Esophagus mucosa (tissue), 1 donor: ENCODE measurements at regions not wholly inside any gene's neighbourhood (a gene's known extent, or its start where the extent isn't known, plus 50 kb on each side); places are given as distances from the start of the nearest gene placed in this dataset.

ENCODE experiments used
- ATAC-seq: fragments of 200-7000 bp; cut with Tn5 transposase; one replicate; pipeline ENCODE4 v1.9.1; 2020
- donor health status: DM: yes; HTN: yes; CAD: no.

GRCh38 chr7:13496976-13497375 is 492.5 kb downstream of the ETV1 start:
- no peak for ATAC-seq

GRCh38 chr7:13508586-13508985 is 480.9 kb downstream of the ETV1 start:
- ATAC-seq, result no peak

- no peak for ATAC-seq
Observed at GRCh38 chr7:13518738-13519137, 470.7 kb downstream of the ETV1 start.

- no peak for ATAC-seq
Observed at GRCh38 chr7:13524076-13524475, 465.4 kb downstream of the ETV1 start.

GRCh38 chr7:13532028-13532753 is 457.3 kb downstream of the ETV1 start:
- no peak for ATAC-seq

- ATAC-seq, result peak; percentile 62
Observed at GRCh38 chr7:13538669-13539068, 450.8 kb downstream of the ETV1 start.

GRCh38 chr7:13540429-13540828 is 449.0 kb downstream of the ETV1 start:
- no peak for ATAC-seq

- no peak for ATAC-seq
Observed at GRCh38 chr7:13541326-13541725, 448.1 kb downstream of the ETV1 start.

GRCh38 chr7:13542451-13542850 is 447.0 kb downstream of the ETV1 start:
- ATAC-seq, result no peak

GRCh38 chr7:13551503-13551902 is 438.0 kb downstream of the ETV1 start:
- ATAC-seq, result no peak

GRCh38 chr7:13560441-13560840 is 429.0 kb downstream of the ETV1 start:
- ATAC-seq, result no peak

GRCh38 chr7:13563257-13563656 is 426.2 kb downstream of the ETV1 start:
- ATAC-seq, result no peak

GRCh38 chr7:13563680-13564079 is 425.8 kb downstream of the ETV1 start:
- ATAC-seq, result no peak

- ATAC-seq, result no peak
Observed at GRCh38 chr7:13577566-13578145, 411.8 kb downstream of the ETV1 start.

- no peak for ATAC-seq
Observed at GRCh38 chr7:13578294-13578693, 411.2 kb downstream of the ETV1 start.

GRCh38 chr7:13581097-13581496 is 408.4 kb downstream of the ETV1 start:
- ATAC-seq, result no peak

- ATAC-seq, result no peak
Observed at GRCh38 chr7:13593854-13594253, 395.6 kb downstream of the ETV1 start.

GRCh38 chr7:13602036-13602435 is 387.4 kb downstream of the ETV1 start:
- ATAC-seq, result no peak

- no peak for ATAC-seq
Observed at GRCh38 chr7:13603016-13603415, 386.4 kb downstream of the ETV1 start.

GRCh38 chr7:13603661-13604060 is 385.8 kb downstream of the ETV1 start:
- peak; percentile 91 for ATAC-seq

GRCh38 chr7:13604178-13604577 is 385.3 kb downstream of the ETV1 start:
- peak; percentile 34 for ATAC-seq

- no peak for ATAC-seq
Observed at GRCh38 chr7:13610372-13610771, 379.1 kb downstream of the ETV1 start.

- ATAC-seq, result no peak
Observed at GRCh38 chr7:13615679-13616078, 373.8 kb downstream of the ETV1 start.

GRCh38 chr7:13627455-13627854 is 362.0 kb downstream of the ETV1 start:
- ATAC-seq, result no peak
